ENCODE measurements at regions not wholly inside any gene's neighbourhood (a gene's known extent, or its start where the extent isn't known, plus 50 kb on each side); places are given as distances from the start of the nearest gene placed in this dataset.

DNA sequence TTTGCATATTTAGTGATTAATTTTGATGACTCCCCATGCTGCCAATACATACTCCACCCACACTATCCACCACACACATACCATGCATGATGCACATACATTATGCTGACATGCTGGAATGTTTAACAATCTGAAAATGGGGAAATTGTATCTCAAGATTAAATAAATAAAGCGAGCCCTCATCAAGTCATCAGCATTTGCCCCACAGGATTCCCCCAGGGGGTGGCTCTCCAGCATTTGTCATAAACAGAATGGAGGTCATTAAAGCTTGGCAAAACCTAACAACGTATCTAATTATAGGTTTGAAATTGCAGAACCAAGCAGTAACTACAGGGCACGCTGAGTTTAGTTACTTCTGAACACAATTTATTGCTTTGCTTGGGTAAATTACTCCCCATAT lies 141.2 kb upstream of the TACR1 start:
- TF ChIP-seq POLR2A (IDR thresholded peaks at IDR 0.05) (no peak), POLR2AphosphoS5 (IDR thresholded peaks at IDR 0.05; ENCODE audit: insufficient read depth in 1 of 2, low read depth in 1 of 2) (no peak)
- TF ChIP-seq, protein P1, sequence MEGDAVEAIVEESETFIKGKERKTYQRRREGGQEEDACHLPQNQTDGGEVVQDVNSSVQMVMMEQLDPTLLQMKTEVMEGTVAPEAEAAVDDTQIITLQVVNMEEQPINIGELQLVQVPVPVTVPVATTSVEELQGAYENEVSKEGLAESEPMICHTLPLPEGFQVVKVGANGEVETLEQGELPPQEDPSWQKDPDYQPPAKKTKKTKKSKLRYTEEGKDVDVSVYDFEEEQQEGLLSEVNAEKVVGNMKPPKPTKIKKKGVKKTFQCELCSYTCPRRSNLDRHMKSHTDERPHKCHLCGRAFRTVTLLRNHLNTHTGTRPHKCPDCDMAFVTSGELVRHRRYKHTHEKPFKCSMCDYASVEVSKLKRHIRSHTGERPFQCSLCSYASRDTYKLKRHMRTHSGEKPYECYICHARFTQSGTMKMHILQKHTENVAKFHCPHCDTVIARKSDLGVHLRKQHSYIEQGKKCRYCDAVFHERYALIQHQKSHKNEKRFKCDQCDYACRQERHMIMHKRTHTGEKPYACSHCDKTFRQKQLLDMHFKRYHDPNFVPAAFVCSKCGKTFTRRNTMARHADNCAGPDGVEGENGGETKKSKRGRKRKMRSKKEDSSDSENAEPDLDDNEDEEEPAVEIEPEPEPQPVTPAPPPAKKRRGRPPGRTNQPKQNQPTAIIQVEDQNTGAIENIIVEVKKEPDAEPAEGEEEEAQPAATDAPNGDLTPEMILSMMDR (IDR thresholded peaks at IDR 0.05) = no peak

Data from vagina (tissue), 2 donors.